VCaP (cell line): ENCODE measurements at regions not wholly inside any gene's neighbourhood (a gene's known extent, or its start where the extent isn't known, plus 50 kb on each side); places are given as distances from the start of the nearest gene placed in this dataset.
A peak's percentile ranks its signal among the peaks of the same experiment; 100 is the strongest.

ENCODE experiments used
- H3K27ac ChIP-seq: fragments of 450-650 bp; 2 replicates; pipeline ENCODE4 v1.5.1; 2017
- CTCF ChIP-seq: fragments of 450-650 bp; conservative IDR thresholded peaks from 2 replicates; pipeline ENCODE4 v1.5.1; 2017; ENCODE audit warnings: mild to moderate bottlenecking, moderate library complexity

GRCh38 chr13:61136093-61136492 lies 279.6 kb downstream of the PCDH20 start:
- H3K27ac ChIP-seq = no peak overlapping the region
- TF ChIP-seq CTCF = no peak

- H3K27ac ChIP-seq = no peak overlapping the region
- TF ChIP-seq CTCF = no peak
These were observed 280.1 kb downstream of the PCDH20 start for GRCh38 chr13:61135583-61135982.

GRCh38 chr13:61128850-61129645 lies 286.6 kb downstream of the PCDH20 start:
- peak overlapping the region; percentile 87 for H3K27ac ChIP-seq
- no peak for TF ChIP-seq CTCF

- no peak for TF ChIP-seq CTCF
- H3K27ac ChIP-seq = no peak overlapping the region
These were observed 291.9 kb downstream of the PCDH20 start for GRCh38 chr13:61123538-61124289.

GRCh38 chr13:61113140-61113658 lies 302.4 kb downstream of the PCDH20 start:
- no peak overlapping the region for H3K27ac ChIP-seq
- TF ChIP-seq CTCF = no peak

GRCh38 chr13:61111529-61111928 lies 304.1 kb downstream of the PCDH20 start:
- no peak overlapping the region for H3K27ac ChIP-seq
- TF ChIP-seq CTCF = no peak

GRCh38 chr13:61110732-61111131 lies 304.9 kb downstream of the PCDH20 start:
- TF ChIP-seq CTCF = no peak
- H3K27ac ChIP-seq = no peak overlapping the region
